ENCODE measurements at regions not wholly inside any gene's neighbourhood (a gene's known extent, or its start where the extent isn't known, plus 50 kb on each side); places are given as distances from the start of the nearest gene placed in this dataset.
"Not testable (repeated sequence)": the region's sequence is repeated elsewhere in the genome, so short reads cannot be mapped to it uniquely, and the experiment has no call there.

DNA sequence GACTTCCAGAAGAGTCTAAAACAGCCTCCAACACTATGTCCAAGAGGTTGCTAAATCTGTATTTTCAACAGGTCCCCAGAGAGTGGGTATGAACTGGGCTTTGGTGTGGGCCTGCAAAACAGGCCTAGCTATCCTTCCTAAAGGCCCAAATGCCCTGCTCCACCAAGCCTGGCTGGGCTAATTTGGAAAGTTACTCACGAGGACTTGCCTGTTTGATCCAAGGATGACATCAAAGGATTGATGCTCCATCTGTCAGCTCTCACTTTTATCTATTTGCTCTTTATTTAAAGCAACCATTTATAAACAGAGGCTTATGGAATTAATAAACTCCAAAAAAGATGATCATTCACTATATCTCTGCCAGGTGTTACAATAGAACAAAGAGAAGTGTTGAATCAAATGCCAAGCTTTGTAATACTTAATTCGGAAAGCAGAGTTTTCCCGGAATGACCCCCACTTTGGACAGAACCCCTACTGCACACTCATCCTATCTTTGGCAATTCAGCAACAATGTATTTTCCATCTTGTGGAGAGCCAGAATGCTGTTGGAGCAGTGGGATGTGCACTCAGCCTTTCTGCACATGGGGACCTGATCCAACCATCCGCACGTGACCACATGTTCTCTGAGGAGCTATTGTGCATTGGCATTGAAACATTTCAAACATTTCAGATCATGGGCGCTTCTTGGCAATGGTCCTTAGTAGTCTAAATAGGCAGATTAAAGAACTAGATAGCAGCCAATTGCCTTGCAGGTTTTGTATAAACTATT lies 163.3 kb upstream of the THBS1 start:
- DNase-seq (ENCODE audit: extremely low spot score), result no peak
- H3K36me3 ChIP-seq (ENCODE audit: insufficient read depth), result no peaks in the 10 kb centered on the region
- H3K27ac ChIP-seq (ENCODE audit: low read depth), result no peak overlapping the region
- H3K4me1 ChIP-seq (ENCODE audit: insufficient read depth), result no peaks in the 10 kb centered on the region
- H3K4me3 ChIP-seq (ENCODE audit: low read depth, low read length), result no peak overlapping the region
- 45% methylated on average over 6 of the region's 6 CpGs for WGBS

DNA sequence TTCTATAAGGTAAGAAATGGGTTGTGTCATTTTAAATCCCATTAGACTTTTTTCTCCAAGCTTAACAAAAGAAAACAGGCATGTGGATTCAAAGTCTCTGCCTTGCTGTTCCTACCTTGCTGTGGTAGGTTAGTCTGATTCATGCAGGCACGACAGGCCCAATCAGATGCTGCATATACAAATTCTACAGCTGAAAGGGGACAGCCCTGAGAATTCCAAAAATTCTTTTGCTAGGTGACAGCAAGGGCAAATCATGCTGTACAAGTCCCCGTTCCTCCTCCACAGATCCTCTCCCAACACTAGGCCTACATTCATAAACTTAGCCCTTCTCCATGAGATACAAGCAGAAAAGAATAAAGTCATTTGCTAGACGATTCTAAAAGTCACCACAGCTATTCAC lies 161.2 kb upstream of the THBS1 start:
- 85% methylated on average over 3 of the region's 3 CpGs for WGBS
- no peak for DNase-seq (ENCODE audit: extremely low spot score)
- no peak overlapping the region for H3K4me3 ChIP-seq (ENCODE audit: low read depth, low read length)
- no peak overlapping the region for H3K27ac ChIP-seq (ENCODE audit: low read depth)
- no peaks in the 10 kb centered on the region for H3K4me1 ChIP-seq (ENCODE audit: insufficient read depth)
- H3K36me3 ChIP-seq (ENCODE audit: insufficient read depth), result no peaks in the 10 kb centered on the region

DNA sequence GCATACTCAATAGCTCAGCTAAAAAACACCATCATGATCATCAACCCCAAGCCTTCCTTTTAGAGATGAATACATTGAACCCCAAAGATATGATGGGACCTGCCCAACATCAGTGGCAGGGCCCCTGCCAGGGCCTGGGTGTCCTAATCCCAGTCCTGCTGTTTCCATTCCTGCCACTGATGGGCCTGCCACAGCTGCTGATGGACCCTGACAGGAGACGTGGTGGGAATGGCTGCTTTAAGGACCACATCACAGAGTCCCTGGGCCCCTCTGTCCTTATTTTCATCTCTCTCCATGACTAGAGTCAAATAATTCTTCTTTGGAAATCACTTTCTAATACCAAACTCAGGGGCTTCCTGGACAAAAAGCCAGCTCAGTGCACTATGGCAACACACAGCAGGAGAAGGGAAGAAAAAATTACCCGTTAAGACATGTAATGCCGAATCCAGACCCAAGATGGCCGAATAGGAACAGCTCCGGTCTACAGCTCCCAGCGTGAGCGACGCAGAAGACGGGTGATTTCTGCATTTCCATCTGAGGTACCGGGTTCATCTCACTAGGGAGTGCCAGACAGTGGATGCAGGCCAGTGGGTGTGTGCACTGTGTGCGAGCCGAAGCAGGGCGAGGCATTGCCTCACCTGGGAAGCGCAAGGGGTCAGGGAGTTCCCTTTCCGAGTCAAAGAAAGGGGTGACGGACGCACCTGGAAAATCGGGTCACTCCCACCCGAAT lies 160.6 kb upstream of the THBS1 start:
- DNase-seq (ENCODE audit: extremely low spot score); H3K27ac ChIP-seq (ENCODE audit: low read depth); H3K4me3 ChIP-seq (ENCODE audit: low read depth, low read length); H3K36me3 ChIP-seq (ENCODE audit: insufficient read depth); H3K4me1 ChIP-seq (ENCODE audit: insufficient read depth): not testable (repeated sequence)
- 93% methylated on average over 14 of the region's 19 CpGs for WGBS

DNA sequence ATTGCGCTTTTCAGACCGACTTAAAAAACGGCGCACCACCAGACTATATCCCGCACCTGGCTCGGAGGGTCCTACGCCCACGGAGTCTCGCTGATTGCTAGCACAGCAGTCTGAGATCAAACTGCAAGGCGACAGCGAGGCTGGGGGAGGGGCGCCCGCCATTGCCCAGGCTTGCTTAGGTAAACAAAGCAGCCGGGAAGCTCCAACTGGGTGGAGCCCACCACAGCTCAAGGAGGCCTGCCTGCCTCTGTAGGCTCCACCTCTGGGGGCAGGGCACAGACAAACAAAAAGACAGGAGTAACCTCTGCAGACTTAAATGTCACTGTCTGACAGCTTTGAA lies 160.1 kb upstream of the THBS1 start:
- H3K27ac ChIP-seq (ENCODE audit: low read depth); DNase-seq (ENCODE audit: extremely low spot score); H3K4me1 ChIP-seq (ENCODE audit: insufficient read depth); H3K4me3 ChIP-seq (ENCODE audit: low read depth, low read length); H3K36me3 ChIP-seq (ENCODE audit: insufficient read depth): not testable (repeated sequence)
- WGBS, result 72% methylated on average over 14 of the region's 14 CpGs

GRCh38 chr15:39426552-39427532 lies 154.0 kb upstream of the THBS1 start:
- WGBS, result 64% methylated on average over 19 of the region's 19 CpGs
- H3K4me3 ChIP-seq (ENCODE audit: low read depth, low read length), result no peak overlapping the region
- DNase-seq (ENCODE audit: extremely low spot score), result no peak

GRCh38 chr15:39427705-39428104 lies 153.2 kb upstream of the THBS1 start:
- WGBS, result 74% methylated on average over 3 of the region's 3 CpGs
- H3K4me1 ChIP-seq (ENCODE audit: insufficient read depth), result no peaks in the 10 kb centered on the region

More at GRCh38 chr15:39426552-39427532, 154.0 kb upstream of the THBS1 start:
- H3K4me1 ChIP-seq (ENCODE audit: insufficient read depth), result no peaks in the 10 kb centered on the region
- H3K36me3 ChIP-seq (ENCODE audit: insufficient read depth), result no peaks in the 10 kb centered on the region
- no peak overlapping the region for H3K27ac ChIP-seq (ENCODE audit: low read depth)

GRCh38 chr15:39429898-39430357 lies 151.0 kb upstream of the THBS1 start:
- Histone ChIP-seq H3K27ac (ENCODE audit: low read depth) (peak overlapping the region; percentile 44), H3K4me1 (ENCODE audit: insufficient read depth) (peaks cover 1% of the 10 kb centered on the region), H3K36me3 (ENCODE audit: insufficient read depth) (no peaks in the 10 kb centered on the region), H3K4me3 (ENCODE audit: low read depth, low read length) (no peak overlapping the region)
- WGBS, result 27% methylated on average over 3 of the region's 3 CpGs
- DNase-seq (ENCODE audit: extremely low spot score), result peak; percentile 43

More at GRCh38 chr15:39427705-39428104, 153.2 kb upstream of the THBS1 start:
- no peaks in the 10 kb centered on the region for H3K36me3 ChIP-seq (ENCODE audit: insufficient read depth)
- no peak for DNase-seq (ENCODE audit: extremely low spot score)
- no peak overlapping the region for H3K27ac ChIP-seq (ENCODE audit: low read depth)
- no peak overlapping the region for H3K4me3 ChIP-seq (ENCODE audit: low read depth, low read length)

DNA sequence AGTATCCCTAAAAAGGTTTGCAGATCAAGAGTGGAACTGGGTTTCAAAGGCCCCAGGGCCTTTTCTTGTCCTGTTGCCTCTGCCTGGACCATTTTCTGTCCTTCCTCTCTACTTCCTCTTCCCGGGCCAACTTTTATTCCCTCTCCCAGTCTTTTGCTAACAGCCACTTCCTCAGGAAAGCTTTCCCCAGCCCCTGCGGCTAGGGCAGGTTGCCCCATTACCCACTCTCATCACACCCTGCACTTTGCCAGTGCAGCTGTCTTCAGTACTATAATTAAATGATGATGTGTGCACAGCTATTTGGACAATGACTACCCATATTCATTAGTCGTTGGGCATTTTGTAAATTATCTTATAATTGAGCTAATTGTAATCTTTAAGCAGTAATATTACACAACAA lies 150.5 kb upstream of the THBS1 start:
- Histone ChIP-seq H3K4me3 (ENCODE audit: low read depth, low read length) (no peak overlapping the region), H3K4me1 (ENCODE audit: insufficient read depth) (peaks cover 1% of the 10 kb centered on the region), H3K36me3 (ENCODE audit: insufficient read depth) (no peaks in the 10 kb centered on the region), H3K27ac (ENCODE audit: low read depth) (peak overlapping the region; percentile 44)
- no peak for DNase-seq (ENCODE audit: extremely low spot score)
- WGBS, result 83% methylated on average over 3 of the region's 3 CpGs

DNA sequence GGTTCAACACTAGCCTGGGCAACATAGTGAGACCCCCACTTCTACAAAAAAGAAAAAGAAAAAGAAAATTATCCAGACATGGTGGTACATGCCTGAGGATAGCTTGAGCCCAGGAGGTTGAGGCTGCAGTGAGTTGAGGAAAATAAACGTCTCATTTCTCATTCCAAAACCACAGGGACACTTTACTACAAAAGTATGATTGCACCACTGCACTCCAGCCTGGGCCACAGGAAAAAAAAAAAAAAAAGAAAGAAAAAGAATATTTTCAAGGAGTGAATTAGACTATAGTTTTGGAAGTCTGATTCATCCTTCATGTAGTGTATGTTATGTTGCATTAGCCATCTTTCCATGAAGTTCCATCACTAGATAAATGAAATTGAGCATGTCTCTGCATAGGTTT lies 149.5 kb upstream of the THBS1 start:
- H3K4me1 ChIP-seq (ENCODE audit: insufficient read depth), result peaks cover 1% of the 10 kb centered on the region
- no peak overlapping the region for H3K27ac ChIP-seq (ENCODE audit: low read depth)
- no peaks in the 10 kb centered on the region for H3K36me3 ChIP-seq (ENCODE audit: insufficient read depth)
- whole genome bisulfite sequencing, result 85% methylated on average over 1 of the region's 1 CpG
- H3K4me3 ChIP-seq (ENCODE audit: low read depth, low read length), result no peak overlapping the region
- no peak for DNase-seq (ENCODE audit: extremely low spot score)

GRCh38 chr15:39432026-39432425 lies 148.9 kb upstream of the THBS1 start:
- no peaks in the 10 kb centered on the region for H3K36me3 ChIP-seq (ENCODE audit: insufficient read depth)
- 60% methylated on average over 1 of the region's 1 CpG for WGBS
- H3K27ac ChIP-seq (ENCODE audit: low read depth), result no peak overlapping the region
- H3K4me1 ChIP-seq (ENCODE audit: insufficient read depth), result peaks cover 1% of the 10 kb centered on the region
- no peak for DNase-seq (ENCODE audit: extremely low spot score)
- H3K4me3 ChIP-seq (ENCODE audit: low read depth, low read length), result no peak overlapping the region

DNA sequence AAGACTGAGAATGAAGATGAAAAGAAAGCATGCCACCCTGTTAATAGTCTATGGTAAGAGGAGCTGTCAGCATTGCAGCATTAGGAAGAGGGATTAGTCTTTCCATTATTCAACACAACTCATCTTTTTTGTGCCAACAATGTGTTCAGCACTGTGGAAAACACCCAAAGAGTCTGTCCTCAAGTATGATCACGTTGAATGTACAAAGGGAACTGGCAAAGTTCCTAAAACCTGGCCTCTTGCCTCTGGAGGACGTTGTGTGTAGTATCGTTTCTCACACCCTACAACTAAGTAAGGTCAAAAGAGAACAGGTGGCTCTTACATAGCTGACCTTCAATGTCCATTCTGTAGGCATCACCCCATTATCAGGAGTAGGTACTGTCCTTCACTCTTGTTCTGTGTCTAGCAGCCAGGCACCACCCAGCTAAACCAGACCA lies 147.9 kb upstream of the THBS1 start:
- DNase-seq (ENCODE audit: extremely low spot score), result no peak
- Histone ChIP-seq H3K4me3 (ENCODE audit: low read depth, low read length) (no peak overlapping the region), H3K36me3 (ENCODE audit: insufficient read depth) (no peaks in the 10 kb centered on the region), H3K27ac (ENCODE audit: low read depth) (no peak overlapping the region), H3K4me1 (ENCODE audit: insufficient read depth) (peaks cover 1% of the 10 kb centered on the region)
- 63% methylated on average over 3 of the region's 3 CpGs for WGBS

DNA sequence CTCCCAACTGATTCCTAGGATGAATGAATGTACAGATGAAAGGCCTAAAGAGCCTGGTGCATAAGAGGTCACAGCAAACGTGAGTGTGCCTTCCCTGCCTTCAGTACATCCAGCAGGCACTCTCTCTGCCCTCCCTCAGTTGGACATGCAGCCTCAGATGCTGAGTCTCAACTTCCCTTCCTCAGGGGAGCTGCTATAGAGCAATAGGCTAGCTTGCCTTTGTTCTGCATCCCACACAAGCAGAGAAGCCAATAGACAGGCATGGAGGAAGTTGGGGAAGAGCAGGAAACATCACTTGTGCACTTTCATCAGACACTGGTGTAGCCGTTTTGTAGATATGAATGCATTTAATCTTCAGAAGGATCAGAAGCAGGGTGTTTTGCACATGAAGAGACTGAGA lies 147.5 kb upstream of the THBS1 start:
- WGBS, result 71% methylated on average over 2 of the region's 2 CpGs
- H3K4me3 ChIP-seq (ENCODE audit: low read depth, low read length), result no peak overlapping the region
- H3K36me3 ChIP-seq (ENCODE audit: insufficient read depth), result no peaks in the 10 kb centered on the region
- no peak for DNase-seq (ENCODE audit: extremely low spot score)
- H3K27ac ChIP-seq (ENCODE audit: low read depth), result no peak overlapping the region
- H3K4me1 ChIP-seq (ENCODE audit: insufficient read depth), result peaks cover 1% of the 10 kb centered on the region

DNA sequence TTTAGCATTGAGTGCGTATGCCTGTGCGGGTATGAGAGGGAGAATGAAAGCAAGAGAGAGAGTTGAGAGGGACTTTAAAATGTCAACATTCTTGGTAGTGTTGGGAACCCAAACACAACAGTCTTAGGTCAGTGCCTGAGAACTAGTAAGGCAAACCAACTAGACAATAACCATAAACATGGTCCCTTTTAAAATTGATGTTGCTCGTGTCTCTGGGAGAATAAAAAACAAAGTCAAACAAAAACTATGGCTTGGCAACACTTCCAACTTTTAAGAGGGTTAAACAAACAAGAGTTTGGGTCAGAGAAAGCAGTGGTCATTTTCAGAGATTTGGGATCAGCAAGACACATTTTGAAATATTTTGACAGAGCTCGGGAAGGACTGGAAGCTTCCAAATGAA lies 146.7 kb upstream of the THBS1 start:
- Histone ChIP-seq H3K4me1 (ENCODE audit: insufficient read depth) (peaks cover 1% of the 10 kb centered on the region), H3K36me3 (ENCODE audit: insufficient read depth) (no peaks in the 10 kb centered on the region), H3K4me3 (ENCODE audit: low read depth, low read length) (no peak overlapping the region), H3K27ac (ENCODE audit: low read depth) (no peak overlapping the region)
- WGBS, result 78% methylated on average over 4 of the region's 4 CpGs
- no peak for DNase-seq (ENCODE audit: extremely low spot score)

Data from urinary bladder (tissue), 3 donors.